Prostate gland (tissue), 2 donors: ENCODE measurements at regions not wholly inside any gene's neighbourhood (a gene's known extent, or its start where the extent isn't known, plus 50 kb on each side); places are given as distances from the start of the nearest gene placed in this dataset.

Source experiments
- DNase-seq: peaks from one replicate; pipeline ENCODE4 v3.0.0-alpha.2; 2019; ENCODE audit warnings: low spot score
- H3K27ac ChIP-seq, 2 donors: fragments of 200-600 bp; sonication (generic); 2 replicates each; pipeline ENCODE4 v1.5.1; 2017 to 2019
- H3K27me3 ChIP-seq: fragments of 200-600 bp; sonication (generic); replicated peaks from 2 replicates; pipeline ENCODE4 v1.5.1; 2019; ENCODE audit not compliant: insufficient read depth
- H3K36me3 ChIP-seq, 2 donors: fragments of 200-600 bp; sonication (generic); 1 replicate in 1 of 2; 2 replicates in 1 of 2; pipeline versions ENCODE4 v1.5.1 to v1.8.1; 2017 to 2019
- H3K4me1 ChIP-seq: fragments of 200-600 bp; sonication (generic); replicated peaks from 2 replicates; pipeline ENCODE4 v1.5.1; 2019
- H3K4me3 ChIP-seq, 2 donors: fragments of 200-600 bp; sonication (generic); 2 replicates each; pipeline ENCODE4 v1.5.1; 2017 to 2019
- H3K9me3 ChIP-seq: fragments of 200-600 bp; sonication (generic); 2 replicates; pipeline ENCODE4 v1.5.1; 2017
- POLR2A ChIP-seq: fragments of 450-650 bp; IDR thresholded peaks from one replicate; pipeline ENCODE4 v1.6.1; 2016; ENCODE audit warnings: antibody characterized with exemption, mild to moderate bottlenecking
- POLR2AphosphoS5 ChIP-seq: sonication (generic); formaldehyde crosslinking; IDR thresholded peaks from one replicate; pipeline ENCODE4 v1.6.1; 2017; ENCODE audit warnings: antibody characterized with exemption
- WGBS: methylation state at CpG from one replicate; pipeline ENCODE4 v1.1.5; 2018; 5-methylcytosine and 5-hydroxymethylcytosine counted together
- intact Hi-C: fragments of 100-400 bp; cut with DNase I; formaldehyde crosslinking; loops from one replicate; pipeline ENCODE4 v1.14.2; 2022
- TF ChIP-seq, protein P1 (sequence below), 4 experiments: fragments of 200-600 bp in 2 of 4; fragments of 450-650 bp in 2 of 4; sonication (generic) in 2 of 4; IDR thresholded peaks; 1 replicate in 3 of 4; 2 replicates in 1 of 4; pipeline ENCODE4 v1.5.1; 2016 to 2019; ENCODE audit warnings: antibody characterized with exemption in 4 of 4, mild to moderate bottlenecking in 2 of 4, moderate library complexity in 2 of 4

DNA sequence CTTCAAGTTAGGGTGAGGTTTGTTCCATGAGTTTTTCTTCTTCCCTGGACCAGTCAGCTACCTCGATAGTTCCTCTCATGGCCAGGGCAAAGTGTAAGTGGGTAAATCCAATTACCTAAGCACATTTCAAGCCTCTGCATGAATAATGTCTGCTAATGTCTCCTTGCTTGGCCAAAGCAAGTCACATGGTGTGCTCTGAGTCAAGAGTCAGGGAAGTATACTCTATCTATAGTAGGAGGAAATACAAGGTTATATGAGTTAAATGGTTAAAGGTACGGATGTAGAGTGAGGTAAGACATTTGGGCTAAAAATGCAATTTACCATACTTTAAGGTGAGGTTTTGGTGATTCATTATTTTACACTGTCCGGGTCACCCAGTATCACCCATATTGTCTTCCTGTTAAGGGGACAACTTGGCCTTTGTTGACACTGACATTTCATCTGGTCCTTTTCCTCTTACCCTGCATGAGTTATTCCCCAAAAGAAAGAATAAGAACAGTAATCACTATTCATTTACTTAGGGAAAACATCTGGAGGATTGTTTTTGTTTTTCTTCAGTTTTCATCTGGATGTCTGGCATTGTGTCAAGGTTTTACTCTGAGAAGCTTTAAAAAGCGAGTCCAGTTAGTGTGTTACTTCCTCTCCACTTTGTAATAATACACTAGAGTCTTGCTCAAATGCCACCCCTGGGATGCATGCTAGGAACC is 405.5 kb downstream of the RND3 start:
- no peaks in the 10 kb centered on the region for H3K36me3 ChIP-seq
- no peak for DNase-seq
- no peak overlapping the region for H3K4me3 ChIP-seq
- WGBS, result 83% methylated on average over 4 of the region's 4 CpGs
- no peaks in the 10 kb centered on the region for H3K9me3 ChIP-seq
- H3K27me3 ChIP-seq, result no peaks in the 10 kb centered on the region
- H3K4me1 ChIP-seq, result no peaks in the 10 kb centered on the region
- TF ChIP-seq, protein P1, sequence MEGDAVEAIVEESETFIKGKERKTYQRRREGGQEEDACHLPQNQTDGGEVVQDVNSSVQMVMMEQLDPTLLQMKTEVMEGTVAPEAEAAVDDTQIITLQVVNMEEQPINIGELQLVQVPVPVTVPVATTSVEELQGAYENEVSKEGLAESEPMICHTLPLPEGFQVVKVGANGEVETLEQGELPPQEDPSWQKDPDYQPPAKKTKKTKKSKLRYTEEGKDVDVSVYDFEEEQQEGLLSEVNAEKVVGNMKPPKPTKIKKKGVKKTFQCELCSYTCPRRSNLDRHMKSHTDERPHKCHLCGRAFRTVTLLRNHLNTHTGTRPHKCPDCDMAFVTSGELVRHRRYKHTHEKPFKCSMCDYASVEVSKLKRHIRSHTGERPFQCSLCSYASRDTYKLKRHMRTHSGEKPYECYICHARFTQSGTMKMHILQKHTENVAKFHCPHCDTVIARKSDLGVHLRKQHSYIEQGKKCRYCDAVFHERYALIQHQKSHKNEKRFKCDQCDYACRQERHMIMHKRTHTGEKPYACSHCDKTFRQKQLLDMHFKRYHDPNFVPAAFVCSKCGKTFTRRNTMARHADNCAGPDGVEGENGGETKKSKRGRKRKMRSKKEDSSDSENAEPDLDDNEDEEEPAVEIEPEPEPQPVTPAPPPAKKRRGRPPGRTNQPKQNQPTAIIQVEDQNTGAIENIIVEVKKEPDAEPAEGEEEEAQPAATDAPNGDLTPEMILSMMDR (IDR thresholded peaks at IDR 0.05), result no peak
- no peak for TF ChIP-seq POLR2A
- no peak for TF ChIP-seq POLR2AphosphoS5
- no peak overlapping the region for H3K27ac ChIP-seq
- intact Hi-C loops, result no loop called here

- WGBS, result 81% methylated on average over 1 of the region's 1 CpG
- Histone ChIP-seq H3K9me3 (no peaks in the 10 kb centered on the region), H3K27ac (no peak overlapping the region), H3K4me1 (no peaks in the 10 kb centered on the region), H3K36me3 (no peaks in the 10 kb centered on the region), H3K4me3 (no peak overlapping the region), H3K27me3 (no peaks in the 10 kb centered on the region)
- TF ChIP-seq POLR2AphosphoS5 (no peak), POLR2A (no peak)
- TF ChIP-seq, protein P1 (IDR thresholded peaks at IDR 0.05), result no peak
- DNase-seq, result no peak
- intact Hi-C loops, result no loop called here
Observed at GRCh38 chr2:150076281-150076680, 411.2 kb downstream of the RND3 start.

DNA sequence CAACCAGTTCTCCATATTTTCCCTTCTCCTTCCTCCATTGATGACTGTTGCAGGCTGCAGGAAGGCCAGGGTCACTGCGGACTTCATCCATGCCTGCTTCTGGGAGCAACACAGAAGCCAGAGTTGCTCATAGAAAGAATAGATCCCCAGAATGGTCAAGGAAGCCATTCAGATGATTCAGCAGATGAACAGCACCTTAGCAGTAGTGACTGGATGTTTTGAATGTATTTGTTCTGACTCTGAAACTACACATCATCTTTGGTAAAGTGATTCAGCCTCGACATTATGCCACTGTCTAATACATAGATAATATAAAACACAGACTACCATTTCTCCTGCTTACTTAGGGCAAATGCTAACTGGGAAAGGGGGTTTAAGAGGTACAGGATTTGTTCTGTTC is 411.6 kb downstream of the RND3 start:
- 60% methylated on average over 2 of the region's 2 CpGs for WGBS
- TF ChIP-seq POLR2AphosphoS5 (no peak), POLR2A (no peak)
- TF ChIP-seq, protein P1 (IDR thresholded peaks at IDR 0.05), result no peak
- H3K4me1 ChIP-seq, result no peaks in the 10 kb centered on the region

DNA sequence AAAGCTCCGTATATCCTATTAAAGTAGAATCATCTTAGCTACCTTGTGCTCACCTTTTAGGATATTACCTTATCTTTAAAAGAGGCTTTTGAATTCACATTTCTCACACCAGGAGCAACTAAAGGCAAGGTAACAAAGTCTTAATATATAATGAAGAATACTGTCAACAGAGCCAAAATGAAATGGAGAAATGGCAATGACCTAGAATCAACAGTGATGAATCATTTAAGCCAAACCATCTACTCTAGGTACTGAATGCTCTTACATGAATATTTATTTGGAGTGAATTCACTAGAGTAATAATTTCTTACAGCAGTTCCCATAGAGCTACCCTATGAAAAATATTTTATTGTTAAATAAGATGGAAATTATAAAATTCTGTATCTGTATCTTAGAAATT is 421.0 kb downstream of the RND3 start:
- no peaks in the 10 kb centered on the region for H3K27me3 ChIP-seq
- intact Hi-C loops, result no loop called here
- 96% methylated on average over 1 of the region's 1 CpG for WGBS
- no peaks in the 10 kb centered on the region for H3K4me1 ChIP-seq
- DNase-seq, result no peak
- TF ChIP-seq POLR2A (no peak), POLR2AphosphoS5 (no peak)
- TF ChIP-seq, protein P1 (IDR thresholded peaks at IDR 0.05), result no peak
- H3K36me3 ChIP-seq, result no peaks in the 10 kb centered on the region
- H3K27ac ChIP-seq, result no peak overlapping the region
- no peaks in the 10 kb centered on the region for H3K9me3 ChIP-seq
- H3K4me3 ChIP-seq, result no peak overlapping the region

More for the DNA sequence above, 411.6 kb downstream of the RND3 start:
- Histone ChIP-seq H3K4me3 (no peak overlapping the region), H3K9me3 (no peaks in the 10 kb centered on the region), H3K36me3 (no peaks in the 10 kb centered on the region), H3K27me3 (no peaks in the 10 kb centered on the region), H3K27ac (no peak overlapping the region)
- intact Hi-C loops, result no loop called here
- DNase-seq, result no peak

- Histone ChIP-seq H3K27ac (no peak overlapping the region), H3K36me3 (no peaks in the 10 kb centered on the region), H3K4me1 (no peaks in the 10 kb centered on the region), H3K27me3 (no peaks in the 10 kb centered on the region), H3K9me3 (no peaks in the 10 kb centered on the region), H3K4me3 (no peak overlapping the region)
- no peak for DNase-seq
- whole genome bisulfite sequencing, result 84% methylated on average over 6 of the region's 6 CpGs
- intact Hi-C loops, result no loop called here
- TF ChIP-seq POLR2A, result no peak
- TF ChIP-seq, protein P1 (IDR thresholded peaks at IDR 0.05), result no peak
- TF ChIP-seq POLR2AphosphoS5, result no peak
Observed at GRCh38 chr2:150063931-150064548, 423.4 kb downstream of the RND3 start.
